ENCODE measurements at regions not wholly inside any gene's neighbourhood (a gene's known extent, or its start where the extent isn't known, plus 50 kb on each side); places are given as distances from the start of the nearest gene placed in this dataset.
"Not testable (repeated sequence)": the region's sequence is repeated elsewhere in the genome, so short reads cannot be mapped to it uniquely, and the experiment has no call there.

- not testable (repeated sequence) for DNase-seq
Observed at GRCh38 chr1:194859481-194860154, 1673.2 kb upstream of the B3GALT2 start.

GRCh38 chr1:194858811-194859480 lies 1672.5 kb upstream of the B3GALT2 start:
- DNase-seq: not testable (repeated sequence)

GRCh38 chr1:194857413-194857812 lies 1671.0 kb upstream of the B3GALT2 start:
- no peak for DNase-seq

GRCh38 chr1:194848846-194849245 lies 1662.4 kb upstream of the B3GALT2 start:
- DNase-seq: no peak

GRCh38 chr1:194846488-194846887 lies 1660.1 kb upstream of the B3GALT2 start:
- DNase-seq: no peak

GRCh38 chr1:194843077-194843476 lies 1656.7 kb upstream of the B3GALT2 start:
- DNase-seq: no peak

- DNase-seq: no peak
Observed at GRCh38 chr1:194833111-194833510, 1646.7 kb upstream of the B3GALT2 start.

- DNase-seq: not testable (repeated sequence)
Observed at GRCh38 chr1:194831595-194831994, 1645.2 kb upstream of the B3GALT2 start.

GRCh38 chr1:194830387-194830786 lies 1644.0 kb upstream of the B3GALT2 start:
- DNase-seq: no peak

- DNase-seq: no peak
Observed at GRCh38 chr1:194829492-194829891, 1643.1 kb upstream of the B3GALT2 start.

GRCh38 chr1:194825382-194825781 lies 1639.0 kb upstream of the B3GALT2 start:
- no peak for DNase-seq

- DNase-seq: no peak
Observed at GRCh38 chr1:194821091-194821490, 1634.7 kb upstream of the B3GALT2 start.

GRCh38 chr1:194818674-194819073 lies 1632.3 kb upstream of the B3GALT2 start:
- DNase-seq: no peak

GRCh38 chr1:194816859-194817258 lies 1630.4 kb upstream of the B3GALT2 start:
- no peak for DNase-seq

GRCh38 chr1:194813096-194813495 lies 1626.7 kb upstream of the B3GALT2 start:
- no peak for DNase-seq

GRCh38 chr1:194809665-194810064 lies 1623.3 kb upstream of the B3GALT2 start:
- DNase-seq: no peak

- DNase-seq: no peak
Observed at GRCh38 chr1:194809215-194809614, 1622.8 kb upstream of the B3GALT2 start.

- DNase-seq: no peak
Observed at GRCh38 chr1:194807530-194808220, 1621.3 kb upstream of the B3GALT2 start.

- no peak for DNase-seq
Observed at GRCh38 chr1:194802572-194802971, 1616.2 kb upstream of the B3GALT2 start.

- no peak for DNase-seq
Observed at GRCh38 chr1:194795917-194796593, 1609.6 kb upstream of the B3GALT2 start.

- DNase-seq: no peak
Observed at GRCh38 chr1:194787001-194787400, 1600.6 kb upstream of the B3GALT2 start.

- no peak for DNase-seq
Observed at GRCh38 chr1:194786027-194786426, 1599.6 kb upstream of the B3GALT2 start.

- no peak for DNase-seq
Observed at GRCh38 chr1:194776657-194777056, 1590.2 kb upstream of the B3GALT2 start.
